Activated T-cell treated with anti-CD3 and anti-CD28 coated beads, Interleukin-2, amount 50 U/mL, for 4 hours (primary cell): ENCODE measurements at regions not wholly inside any gene's neighbourhood (a gene's known extent, or its start where the extent isn't known, plus 50 kb on each side); places are given as distances from the start of the nearest gene placed in this dataset.

Source experiments
- ATAC-seq, 2 donors: fragments of 200-7000 bp; cut with Tn5 transposase; one replicate each; pipeline ENCODE4 v1.10.0; 2021
- DNase-seq: peaks from one replicate; pipeline ENCODE4 v3.0.0-alpha.2; 2020
- H3K27me3 Mint-ChIP-seq: one replicate; pipeline ENCODE4 v1.8.0; 2021; ENCODE audit warnings: low read depth, mixed read lengths
- H3K36me3 Mint-ChIP-seq: one replicate; pipeline ENCODE4 v1.8.0; 2022; ENCODE audit warnings: mixed read lengths; ENCODE audit not compliant: insufficient read depth
- H3K4me1 Mint-ChIP-seq: one replicate; pipeline ENCODE4 v1.8.0; 2021; ENCODE audit warnings: low read depth, mixed read lengths
- H3K4me3 Mint-ChIP-seq: one replicate; pipeline ENCODE4 v1.8.0; 2021; ENCODE audit warnings: mild to moderate bottlenecking, moderate library complexity, mixed read lengths
- H3K9me3 Mint-ChIP-seq: one replicate; pipeline ENCODE4 v1.8.0; 2021; ENCODE audit warnings: mixed read lengths

DNA sequence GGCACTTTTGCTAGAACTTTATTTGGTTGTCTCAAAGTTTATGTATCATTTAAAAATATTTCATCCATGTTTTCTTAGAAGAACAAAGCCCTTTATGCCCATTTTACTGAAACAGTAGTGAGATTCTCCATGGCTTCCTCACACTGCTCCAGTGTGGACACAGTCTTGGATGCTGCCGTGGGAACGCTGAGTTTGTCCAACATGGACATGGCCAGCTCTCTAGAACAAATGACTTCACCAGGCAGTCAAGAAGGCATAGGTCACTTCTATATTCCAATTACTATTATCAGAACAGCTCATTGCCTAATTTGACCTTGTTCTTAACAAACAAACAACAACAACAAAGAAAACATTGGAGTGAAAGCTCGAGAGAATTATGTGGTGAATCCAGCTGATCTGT lies 414.1 kb upstream of the ID2 start:
- no peaks in the 10 kb centered on the region for H3K9me3 Mint-ChIP-seq

GRCh38 chr2:8268172-8268783 lies 413.6 kb upstream of the ID2 start:
- Mint-ChIP-seq H3K4me1 (peaks cover 2% of the 10 kb centered on the region), H3K36me3 (peaks cover 3% of the 10 kb centered on the region), H3K4me3 (no peak overlapping the region), H3K9me3 (no peaks in the 10 kb centered on the region), H3K27me3 (no peaks in the 10 kb centered on the region)
- ATAC-seq (no peak), DNase-seq (no peak)

More for the DNA sequence above, 414.1 kb upstream of the ID2 start:
- Mint-ChIP-seq H3K36me3 (peaks cover 3% of the 10 kb centered on the region), H3K4me1 (peaks cover 2% of the 10 kb centered on the region), H3K27me3 (no peaks in the 10 kb centered on the region), H3K4me3 (no peak overlapping the region)
- DNase-seq, result no peak
- ATAC-seq, result no peak

- no peak overlapping the region for H3K4me3 Mint-ChIP-seq
- peaks cover 5% of the 10 kb centered on the region for H3K4me1 Mint-ChIP-seq
- H3K36me3 Mint-ChIP-seq, result peaks cover 3% of the 10 kb centered on the region
- DNase-seq, result no peak
- H3K9me3 Mint-ChIP-seq, result no peaks in the 10 kb centered on the region
- no peak for ATAC-seq
- H3K27me3 Mint-ChIP-seq, result no peaks in the 10 kb centered on the region
Measured at GRCh38 chr2:8270699-8271098, 411.2 kb upstream of the ID2 start.

- DNase-seq (no peak), ATAC-seq (no peak)
- Mint-ChIP-seq H3K9me3 (no peaks in the 10 kb centered on the region), H3K4me3 (no peak overlapping the region), H3K27me3 (no peaks in the 10 kb centered on the region), H3K4me1 (peaks cover 5% of the 10 kb centered on the region), H3K36me3 (peaks cover 3% of the 10 kb centered on the region)
Measured at GRCh38 chr2:8271461-8271860, 410.4 kb upstream of the ID2 start.

GRCh38 chr2:8276026-8276425 lies 405.8 kb upstream of the ID2 start:
- ATAC-seq (no peak), DNase-seq (no peak)
- no peaks in the 10 kb centered on the region for H3K9me3 Mint-ChIP-seq
- peaks cover 12% of the 10 kb centered on the region for H3K4me1 Mint-ChIP-seq
- H3K27me3 Mint-ChIP-seq, result peaks cover 5% of the 10 kb centered on the region
- H3K4me3 Mint-ChIP-seq, result no peak overlapping the region
- peaks cover 3% of the 10 kb centered on the region for H3K36me3 Mint-ChIP-seq

DNA sequence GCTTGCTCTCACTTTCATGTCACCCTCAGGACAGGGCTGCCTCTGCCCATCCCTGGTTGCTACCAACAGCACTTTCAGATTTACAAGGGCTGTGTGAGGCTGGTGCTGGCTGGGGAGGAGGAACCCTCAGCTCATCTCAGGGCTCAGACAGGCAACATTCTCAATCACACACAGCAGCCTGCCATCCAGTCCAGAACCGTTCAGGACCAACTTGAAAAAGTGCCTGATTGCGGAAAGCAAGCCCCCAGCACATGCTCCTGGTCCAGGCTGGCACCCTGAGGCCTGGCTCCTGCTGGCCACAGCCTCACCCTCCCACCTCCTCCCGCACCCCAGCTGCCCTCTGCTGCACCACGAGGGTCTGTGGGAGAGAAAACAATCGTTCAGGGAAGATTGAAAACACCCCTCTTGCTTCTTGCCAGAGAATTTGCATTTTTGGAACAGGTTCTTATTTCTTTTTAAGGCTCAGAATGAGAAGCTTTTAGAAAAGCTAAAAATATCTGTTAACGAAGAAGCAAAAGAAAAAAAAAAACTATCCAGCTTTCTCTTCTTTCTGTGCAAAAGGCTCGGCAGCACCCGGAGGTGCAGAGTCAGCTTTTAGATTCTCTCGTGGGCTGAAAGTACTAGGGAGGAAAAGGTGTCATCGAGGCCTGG lies 403.8 kb upstream of the ID2 start:
- Mint-ChIP-seq H3K36me3 (no peaks in the 10 kb centered on the region), H3K4me3 (peak overlapping the region; percentile 5), H3K27me3 (peaks cover 5% of the 10 kb centered on the region), H3K4me1 (peaks cover 18% of the 10 kb centered on the region), H3K9me3 (no peaks in the 10 kb centered on the region)
- ATAC-seq (no peak), DNase-seq (no peak)

- Mint-ChIP-seq H3K4me3 (no peak overlapping the region), H3K27me3 (peaks cover 5% of the 10 kb centered on the region), H3K4me1 (peaks cover 16% of the 10 kb centered on the region), H3K9me3 (no peaks in the 10 kb centered on the region), H3K36me3 (no peaks in the 10 kb centered on the region)
- ATAC-seq (no peak), DNase-seq (no peak)
Measured at GRCh38 chr2:8278709-8279354, 403.0 kb upstream of the ID2 start.

DNA sequence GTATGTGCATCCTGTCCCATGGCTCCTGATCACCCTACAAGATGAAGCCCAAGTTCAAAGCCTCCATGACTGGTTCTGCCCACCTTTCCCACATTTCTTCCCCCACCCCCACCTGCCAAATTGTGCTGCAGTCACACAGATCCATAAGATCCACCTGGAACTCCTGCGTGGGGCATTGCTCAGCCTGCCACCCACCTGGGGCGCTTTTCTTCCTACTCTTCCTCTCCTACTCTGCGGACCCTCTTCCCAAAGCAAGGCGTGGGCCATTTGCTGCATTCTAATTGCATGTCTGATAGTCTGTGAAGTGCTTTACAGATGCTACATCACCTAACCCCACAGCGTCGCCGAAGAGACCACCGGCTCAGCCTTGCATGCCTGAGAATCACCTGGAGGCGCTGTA lies 402.4 kb upstream of the ID2 start:
- DNase-seq (no peak), ATAC-seq (no peak)
- H3K4me3 Mint-ChIP-seq, result peak overlapping the region; percentile 44
- no peaks in the 10 kb centered on the region for H3K36me3 Mint-ChIP-seq
- H3K9me3 Mint-ChIP-seq, result no peaks in the 10 kb centered on the region
- peaks cover 18% of the 10 kb centered on the region for H3K4me1 Mint-ChIP-seq
- peaks cover 5% of the 10 kb centered on the region for H3K27me3 Mint-ChIP-seq

DNA sequence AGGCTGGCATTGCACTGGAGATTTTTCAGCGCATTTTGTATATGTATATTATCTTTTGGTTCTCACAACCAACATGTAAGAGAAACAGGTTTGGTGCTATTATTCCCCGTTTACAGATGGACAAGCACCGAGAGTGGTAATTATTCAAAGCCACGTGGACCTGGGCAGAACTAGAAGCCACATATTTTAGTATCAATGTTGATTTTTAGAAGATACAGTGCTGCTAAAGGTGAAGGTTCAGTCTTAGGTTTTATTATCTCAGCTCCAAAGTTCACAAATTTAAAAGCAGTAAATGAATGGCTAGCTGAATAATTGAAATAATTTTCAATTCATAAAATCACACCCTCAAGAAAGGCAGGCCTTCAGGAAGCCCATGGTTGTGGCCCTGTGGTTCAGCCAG lies 400.6 kb upstream of the ID2 start:
- DNase-seq (no peak), ATAC-seq (no peak)
- H3K36me3 Mint-ChIP-seq, result no peaks in the 10 kb centered on the region
- H3K27me3 Mint-ChIP-seq, result peaks cover 5% of the 10 kb centered on the region
- H3K4me1 Mint-ChIP-seq, result peaks cover 21% of the 10 kb centered on the region
- peak overlapping the region; percentile 75 for H3K4me3 Mint-ChIP-seq
- no peaks in the 10 kb centered on the region for H3K9me3 Mint-ChIP-seq

- DNase-seq (no peak), ATAC-seq (peak in 1 of 2 donors; percentile 58)
- Mint-ChIP-seq H3K4me3 (peak overlapping the region; percentile 75), H3K4me1 (peaks cover 21% of the 10 kb centered on the region), H3K9me3 (no peaks in the 10 kb centered on the region), H3K27me3 (peaks cover 5% of the 10 kb centered on the region), H3K36me3 (no peaks in the 10 kb centered on the region)
Measured at GRCh38 chr2:8281950-8282857, 399.7 kb upstream of the ID2 start.

DNA sequence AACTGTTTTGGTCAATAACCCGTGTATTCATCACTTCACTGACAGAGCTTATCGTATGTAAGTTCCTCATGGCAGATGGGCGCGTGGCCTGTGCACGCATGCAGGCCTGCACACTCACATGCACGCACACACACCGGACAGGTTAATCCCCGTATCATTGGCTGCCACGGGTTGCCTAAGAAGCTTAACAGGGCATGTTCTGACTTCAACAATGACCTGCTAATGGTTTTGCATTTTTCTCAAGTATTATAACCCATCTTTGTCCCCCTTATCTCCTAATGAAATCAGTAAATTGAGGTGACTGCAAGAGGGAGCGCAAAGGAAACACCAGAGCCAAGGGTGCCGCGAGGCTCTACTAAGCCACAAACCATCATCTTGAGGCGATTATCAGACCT lies 399.0 kb upstream of the ID2 start:
- DNase-seq (no peak), ATAC-seq (no peak)
- no peaks in the 10 kb centered on the region for H3K36me3 Mint-ChIP-seq
- no peaks in the 10 kb centered on the region for H3K9me3 Mint-ChIP-seq
- H3K4me3 Mint-ChIP-seq, result peak overlapping the region; percentile 75
- H3K27me3 Mint-ChIP-seq, result peaks cover 5% of the 10 kb centered on the region
- peaks cover 21% of the 10 kb centered on the region for H3K4me1 Mint-ChIP-seq

- Mint-ChIP-seq H3K36me3 (no peaks in the 10 kb centered on the region), H3K27me3 (peaks cover 2% of the 10 kb centered on the region), H3K4me3 (no peak overlapping the region), H3K4me1 (peaks cover 22% of the 10 kb centered on the region), H3K9me3 (peaks cover 10% of the 10 kb centered on the region)
- DNase-seq (no peak), ATAC-seq (no peak)
Measured at GRCh38 chr2:8285081-8285480, 396.8 kb upstream of the ID2 start.

GRCh38 chr2:8285898-8286297 lies 396.0 kb upstream of the ID2 start:
- H3K27me3 Mint-ChIP-seq, result no peaks in the 10 kb centered on the region
- no peaks in the 10 kb centered on the region for H3K36me3 Mint-ChIP-seq
- DNase-seq (no peak), ATAC-seq (no peak)
- no peak overlapping the region for H3K4me3 Mint-ChIP-seq
- peaks cover 10% of the 10 kb centered on the region for H3K9me3 Mint-ChIP-seq
- H3K4me1 Mint-ChIP-seq, result peaks cover 22% of the 10 kb centered on the region

DNA sequence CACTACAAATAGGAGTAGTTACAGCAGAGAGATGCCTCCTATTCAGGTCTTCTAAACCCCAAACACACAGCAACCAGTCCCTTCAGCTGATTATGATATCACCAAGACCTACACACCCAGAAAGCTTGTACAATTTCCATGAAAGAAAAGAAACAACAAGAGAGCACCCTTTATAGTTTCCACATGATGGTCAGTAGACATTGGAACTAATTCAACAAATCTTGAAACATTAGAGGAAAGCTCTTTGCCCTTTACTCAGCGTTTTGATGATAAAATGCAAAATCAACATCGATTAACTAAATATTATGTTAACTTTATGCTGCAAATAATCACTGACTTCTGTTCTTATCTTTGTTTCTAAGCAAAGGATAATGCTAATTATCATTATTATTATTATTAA lies 393.6 kb upstream of the ID2 start:
- H3K4me1 Mint-ChIP-seq, result peaks cover 15% of the 10 kb centered on the region
- no peaks in the 10 kb centered on the region for H3K27me3 Mint-ChIP-seq
- ATAC-seq (no peak), DNase-seq (no peak)
- H3K36me3 Mint-ChIP-seq, result peaks cover 5% of the 10 kb centered on the region
- H3K4me3 Mint-ChIP-seq, result no peak overlapping the region
- H3K9me3 Mint-ChIP-seq, result peaks cover 10% of the 10 kb centered on the region
